ENCODE measurements at regions not wholly inside any gene's neighbourhood (a gene's known extent, or its start where the extent isn't known, plus 50 kb on each side); places are given as distances from the start of the nearest gene placed in this dataset.

GRCh38 chr4:162727232-162727631 lies 439.5 kb downstream of the NAF1 start:
- no peak for DNase-seq

DNA sequence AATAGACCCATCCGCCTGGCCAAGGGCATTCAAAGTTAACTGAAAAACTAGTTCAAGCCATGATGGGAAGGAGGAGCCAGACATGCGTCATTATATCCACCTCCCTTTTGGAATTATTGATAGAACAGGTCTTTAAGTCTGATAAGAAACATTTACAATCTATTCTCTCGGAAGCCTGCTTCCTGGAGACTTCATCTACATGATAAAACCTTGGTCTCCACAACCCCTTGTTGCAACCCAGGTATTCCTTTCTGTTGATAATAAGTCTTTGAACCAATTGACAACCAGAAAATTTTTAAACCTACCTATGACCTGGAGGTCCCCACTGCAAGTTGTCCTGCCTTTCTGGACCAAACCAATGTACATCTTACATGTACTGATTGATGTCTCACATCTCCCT lies 451.3 kb downstream of the NAF1 start:
- no peak for DNase-seq

DNA sequence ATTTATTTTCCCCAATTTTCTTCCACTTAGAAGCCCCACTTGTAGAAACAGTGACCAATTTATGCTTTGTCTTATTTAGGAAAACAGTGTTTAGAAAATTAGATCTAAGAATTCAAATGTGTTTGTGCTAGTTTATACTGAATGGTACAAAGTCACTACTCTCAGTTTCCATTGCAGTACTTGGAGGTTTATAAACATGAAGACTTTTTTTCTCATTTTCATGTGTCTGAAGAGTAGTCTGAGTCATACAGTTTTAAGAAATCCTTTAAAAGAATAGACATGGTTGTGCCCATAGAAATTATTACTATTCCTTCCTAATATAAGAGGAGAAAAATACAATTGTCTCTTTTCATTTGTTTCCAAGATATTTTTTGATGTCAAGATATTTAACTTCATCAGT lies 458.7 kb downstream of the NAF1 start:
- DNase-seq: no peak

DNA sequence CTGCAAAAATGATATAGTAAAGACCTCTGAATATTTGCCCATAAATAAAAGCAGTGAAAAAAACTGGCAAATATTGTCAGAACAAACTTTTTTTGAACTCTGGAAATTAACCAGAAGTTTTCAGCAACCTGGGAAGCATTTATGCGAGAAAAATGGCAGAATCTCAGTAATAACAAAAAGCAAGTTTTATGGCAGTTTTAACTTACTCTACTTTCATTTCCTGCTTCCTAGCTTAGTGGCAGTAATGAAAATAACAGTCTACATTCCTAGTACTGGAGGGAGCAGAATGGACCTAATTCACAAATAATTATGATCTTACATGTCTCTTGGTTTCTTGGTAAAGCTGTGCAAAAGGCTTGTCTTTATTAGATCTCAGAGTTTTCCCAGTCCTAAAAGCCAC lies 460.1 kb downstream of the NAF1 start:
- DNase-seq: no peak

DNA sequence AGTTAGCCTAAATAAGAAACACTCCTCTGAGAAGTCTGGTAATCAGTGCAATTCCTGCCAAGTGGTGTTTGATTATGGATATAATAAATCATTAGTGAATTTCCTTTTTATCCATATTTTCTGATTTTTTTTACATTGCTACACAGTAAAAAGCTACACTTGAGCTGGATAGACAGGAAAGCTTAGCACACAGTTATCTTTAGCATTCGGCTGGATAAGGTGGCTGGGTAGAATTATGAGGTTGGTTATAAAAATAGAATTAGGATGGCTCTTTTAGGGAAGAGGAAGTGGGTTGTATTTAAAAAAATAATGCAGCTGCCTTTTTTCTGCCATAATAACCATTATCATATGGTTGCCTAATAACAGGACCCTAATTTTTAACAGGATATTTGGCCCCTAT lies 460.6 kb downstream of the NAF1 start:
- DNase-seq: no peak

- no peak for DNase-seq
These were observed 461.4 kb downstream of the NAF1 start for GRCh38 chr4:162705130-162705803.

- DNase-seq: no peak
These were observed 465.8 kb downstream of the NAF1 start for GRCh38 chr4:162700815-162701361.

DNA sequence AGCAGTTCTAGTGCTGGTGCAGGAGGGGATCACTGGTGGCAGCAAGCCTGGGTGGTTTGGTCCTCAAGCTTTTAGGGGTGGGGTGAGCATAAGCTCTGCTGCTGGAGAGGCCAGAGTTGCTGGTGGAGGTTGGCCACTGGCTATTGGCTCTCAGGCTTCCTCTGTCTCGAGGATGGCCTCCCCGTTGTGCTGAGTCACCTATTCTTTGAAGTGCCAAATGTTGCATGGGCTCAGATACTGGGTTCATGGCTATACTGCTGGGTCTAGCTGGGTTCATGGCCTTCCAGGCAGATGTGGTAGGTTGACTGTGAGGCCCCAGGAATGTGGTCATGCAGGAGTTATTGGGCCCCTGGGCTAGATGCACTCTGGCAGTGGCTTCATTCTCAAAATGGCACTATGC lies 466.3 kb downstream of the NAF1 start:
- no peak for DNase-seq

- DNase-seq: no peak
These were observed 467.1 kb downstream of the NAF1 start for GRCh38 chr4:162699629-162700028.

DNA sequence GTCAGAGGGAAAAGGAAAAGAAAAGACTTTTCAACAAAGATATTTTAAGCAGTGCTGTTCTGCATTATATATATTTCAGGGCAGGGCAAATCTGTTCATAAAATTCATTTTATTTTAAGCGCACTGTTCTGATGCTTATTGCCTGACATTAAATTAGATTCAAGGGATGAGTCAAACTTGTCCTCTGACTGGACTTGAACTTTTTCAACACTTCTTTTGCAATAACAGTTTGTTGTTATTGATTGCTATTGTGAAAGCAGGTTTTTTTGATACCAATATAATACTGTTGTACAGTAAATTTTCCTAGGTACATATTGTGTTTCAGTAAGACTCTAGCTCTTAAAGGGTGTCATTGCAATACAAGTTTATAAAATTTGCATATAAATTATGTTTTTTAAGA lies 481.3 kb downstream of the NAF1 start:
- DNase-seq: no peak

GRCh38 chr4:162684998-162685397 lies 481.7 kb downstream of the NAF1 start:
- DNase-seq: no peak

- no peak for DNase-seq
These were observed 482.4 kb downstream of the NAF1 start for GRCh38 chr4:162684371-162684700.

GRCh38 chr4:162683659-162684370 lies 482.9 kb downstream of the NAF1 start:
- DNase-seq: no peak

GRCh38 chr4:162682651-162683050 lies 484.0 kb downstream of the NAF1 start:
- no peak for DNase-seq

DNA sequence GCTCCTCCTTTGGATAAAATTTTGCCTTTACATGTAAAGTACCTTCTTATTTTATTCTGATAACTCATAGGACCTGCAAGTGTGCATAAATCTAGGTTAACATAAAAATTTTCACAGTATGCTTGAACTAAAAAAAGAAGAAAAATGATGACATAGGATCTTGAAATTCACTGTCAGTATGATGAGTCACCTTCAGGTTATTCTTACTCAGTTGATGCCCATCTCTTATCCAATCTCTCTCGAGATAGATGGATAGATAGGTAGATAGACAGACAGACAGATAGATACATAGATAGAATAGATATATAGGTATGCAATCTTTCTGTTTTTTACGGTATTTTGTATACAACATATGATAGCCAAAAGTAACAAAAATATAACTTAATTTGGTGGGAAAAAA lies 485.5 kb downstream of the NAF1 start:
- no peak for DNase-seq

- no peak for DNase-seq
These were observed 491.0 kb downstream of the NAF1 start for GRCh38 chr4:162675661-162676060.

- no peak for DNase-seq
These were observed 498.1 kb upstream of the FSTL5 start for GRCh38 chr4:162661913-162662312.

- no peak for DNase-seq
These were observed 495.9 kb upstream of the FSTL5 start for GRCh38 chr4:162659716-162660115.

DNA sequence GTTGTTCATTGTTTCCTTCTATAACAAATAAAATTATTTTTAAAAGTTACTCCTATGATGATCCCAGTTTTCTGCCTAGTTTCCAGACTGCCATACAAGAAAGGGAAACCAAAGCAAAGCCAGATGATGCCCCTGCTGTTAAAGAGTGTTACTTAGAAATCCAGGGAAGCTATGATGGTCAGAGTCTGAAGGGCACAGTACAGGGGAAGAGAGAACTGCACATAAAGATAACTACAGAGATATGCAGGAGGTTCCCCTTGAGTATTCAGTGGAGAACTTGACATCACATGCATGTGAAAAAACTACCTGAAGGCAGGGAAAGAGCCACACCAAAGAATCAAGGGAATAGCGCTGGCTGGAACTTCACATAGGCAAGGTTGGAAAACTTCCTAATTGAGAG lies 494.2 kb upstream of the FSTL5 start:
- no peak for DNase-seq

DNA sequence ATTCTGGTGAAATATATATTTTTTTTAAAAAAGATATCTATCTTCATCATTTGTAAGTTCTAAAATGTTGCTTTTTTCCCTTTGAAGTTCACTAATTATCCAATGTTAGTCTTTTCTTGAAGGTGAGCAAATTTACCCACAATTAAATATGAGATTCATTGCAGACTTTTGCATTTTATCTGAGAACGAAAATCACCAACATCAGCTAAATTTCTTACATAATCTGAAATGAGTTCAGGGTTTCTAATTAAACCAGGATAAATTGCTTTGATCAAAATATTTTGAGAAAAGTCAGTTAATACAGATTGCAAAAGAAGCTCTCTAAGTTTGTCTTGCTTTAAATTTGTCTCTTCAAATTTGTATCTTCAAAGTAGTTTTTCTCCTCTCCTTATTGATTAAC lies 486.4 kb upstream of the FSTL5 start:
- no peak for DNase-seq

GRCh38 chr4:162645381-162645780 lies 481.6 kb upstream of the FSTL5 start:
- DNase-seq: no peak

- DNase-seq: no peak
These were observed 480.5 kb upstream of the FSTL5 start for GRCh38 chr4:162644346-162644745.

DNA sequence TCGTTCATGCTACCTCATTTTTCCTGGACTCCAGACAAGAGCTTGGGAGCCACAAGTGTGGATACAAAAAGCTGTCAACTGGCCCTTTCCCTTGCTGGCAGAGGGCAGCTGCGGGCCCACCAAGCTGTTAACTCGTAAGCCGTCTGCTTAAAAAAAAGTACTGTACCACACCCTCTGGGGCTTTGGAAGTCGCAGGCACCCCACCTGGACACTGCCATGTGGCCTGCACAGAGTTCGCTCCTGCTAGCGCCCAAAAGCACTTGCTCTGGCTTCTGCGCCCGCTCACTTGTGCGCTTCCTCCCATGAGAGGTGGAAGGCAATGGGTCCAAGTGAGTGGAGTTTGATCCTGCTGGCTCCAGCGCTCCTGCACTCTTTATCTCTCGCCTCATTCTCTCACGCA lies 476.4 kb upstream of the FSTL5 start:
- DNase-seq: no peak

DNA sequence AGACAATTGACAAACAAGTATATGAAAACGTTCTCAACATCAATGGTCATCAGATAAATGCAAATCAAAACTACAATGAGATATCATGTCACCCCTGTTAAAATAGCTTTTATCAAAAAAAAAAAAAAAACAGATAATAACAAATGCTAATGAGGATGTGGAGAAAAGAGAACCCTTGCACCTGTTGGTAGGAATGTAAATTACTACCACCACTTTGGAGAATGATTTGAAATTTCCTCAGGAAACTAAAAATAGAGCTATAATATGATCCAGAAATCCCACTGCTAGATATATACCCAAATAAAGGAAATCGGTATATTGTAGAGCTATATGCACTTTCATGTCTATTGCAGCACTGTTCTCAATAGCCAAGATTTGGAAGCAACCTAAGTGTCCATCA lies 470.6 kb upstream of the FSTL5 start:
- DNase-seq: no peak

All from right kidney (tissue), 1 donor.